ENCODE measurements at regions not wholly inside any gene's neighbourhood (a gene's known extent, or its start where the extent isn't known, plus 50 kb on each side); places are given as distances from the start of the nearest gene placed in this dataset.

DNA sequence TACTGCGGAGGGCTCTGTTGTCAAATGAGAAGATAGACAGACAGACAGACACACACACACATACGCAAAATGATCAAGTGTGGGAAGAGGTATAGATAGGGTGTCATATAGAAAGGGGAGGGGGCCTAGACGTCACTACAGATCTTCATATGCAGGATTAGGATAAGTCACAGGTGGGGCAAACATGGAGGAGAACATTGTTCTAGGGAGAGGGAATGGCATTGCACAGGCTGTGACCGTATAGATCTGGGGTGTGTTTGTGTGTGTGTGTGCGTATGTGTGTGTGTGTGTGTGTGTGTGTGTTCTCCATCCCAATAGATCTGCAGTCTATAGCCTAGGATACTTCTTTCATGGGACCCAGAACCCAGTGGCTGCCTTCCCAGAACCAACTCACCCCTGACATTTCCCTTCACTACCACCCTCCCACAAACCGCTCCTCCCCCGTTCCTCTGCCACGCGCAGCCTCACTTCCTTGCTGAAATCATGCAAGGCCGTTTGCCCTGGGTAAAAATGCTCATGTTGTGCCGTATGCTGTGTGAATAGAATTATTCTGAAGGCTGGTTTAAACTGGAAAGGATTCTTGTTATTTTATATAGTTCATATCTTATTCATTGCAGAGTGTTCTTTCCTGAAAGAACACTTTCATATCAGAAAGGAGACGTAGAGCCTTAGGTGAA, 50.5 kb upstream of the CCL1 start:
- no peak for DNase-seq

DNA sequence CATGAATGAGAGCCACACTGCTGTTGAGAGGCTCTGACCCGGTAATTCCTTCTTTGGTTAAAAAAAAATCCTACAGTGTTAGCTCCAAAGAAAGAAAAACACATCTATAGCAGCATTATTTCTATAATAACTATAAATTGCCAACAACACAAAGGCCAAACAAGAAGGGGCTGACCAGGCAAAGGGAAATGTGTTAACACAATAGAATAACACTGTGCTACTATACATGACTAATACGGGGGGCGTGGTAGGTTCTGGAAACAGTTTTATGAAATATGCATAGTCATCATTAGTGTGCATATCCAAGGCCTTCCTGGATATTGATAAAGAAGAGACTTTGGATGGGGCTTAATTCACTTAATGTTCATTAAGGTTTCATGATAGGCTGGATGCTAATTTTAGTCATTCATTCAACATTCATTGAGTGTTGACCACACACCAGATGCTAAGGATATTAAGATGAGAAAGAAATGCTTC, 50.0 kb upstream of the CCL1 start:
- no peak for DNase-seq

All from NCI-H774 (cell line).